IPS-18a (cell line): ENCODE measurements at regions not wholly inside any gene's neighbourhood (a gene's known extent, or its start where the extent isn't known, plus 50 kb on each side); places are given as distances from the start of the nearest gene placed in this dataset.

ENCODE experiments used
- H3K27ac ChIP-seq: one replicate; pipeline ENCODE4 v1.5.1; 2013; ENCODE audit warnings: low read length
- H3K27me3 ChIP-seq: one replicate; pipeline ENCODE4 v1.6.1; 2013; ENCODE audit warnings: mild to moderate bottlenecking, low read length; ENCODE audit not compliant: control insufficient read depth, insufficient read depth
- H3K36me3 ChIP-seq: one replicate; pipeline ENCODE4 v1.6.1; 2013; ENCODE audit warnings: low read depth, low read length; ENCODE audit not compliant: control insufficient read depth
- H3K4me1 ChIP-seq: one replicate; pipeline ENCODE4 v1.6.1; 2013; ENCODE audit warnings: low read depth, low read length; ENCODE audit not compliant: control insufficient read depth
- H3K4me3 ChIP-seq: one replicate; pipeline ENCODE4 v1.5.1; 2013; ENCODE audit warnings: low read length
- H3K9ac ChIP-seq: one replicate; pipeline ENCODE4 v1.6.1; 2013; ENCODE audit warnings: mild to moderate bottlenecking, low read length, moderate library complexity
- H3K9me3 ChIP-seq: one replicate; pipeline ENCODE4 v1.6.1; 2013; ENCODE audit warnings: low read depth, low read length; ENCODE audit not compliant: control insufficient read depth

- H3K9me3 ChIP-seq: no peaks in the 10 kb centered on the region
- no peak overlapping the region for H3K4me3 ChIP-seq
- H3K4me1 ChIP-seq: peaks cover 17% of the 10 kb centered on the region
- H3K27ac ChIP-seq: no peak overlapping the region
- H3K36me3 ChIP-seq: no peaks in the 10 kb centered on the region
- no peaks in the 10 kb centered on the region for H3K27me3 ChIP-seq
- H3K9ac ChIP-seq: no peak overlapping the region
These were observed 153.9 kb upstream of the NDUFV2 start for GRCh38 chr18:8948471-8949149.

GRCh38 chr18:8949206-8949605 is 153.3 kb upstream of the NDUFV2 start:
- Histone ChIP-seq H3K27ac (no peak overlapping the region), H3K9ac (no peak overlapping the region), H3K27me3 (no peaks in the 10 kb centered on the region), H3K4me3 (no peak overlapping the region), H3K36me3 (no peaks in the 10 kb centered on the region), H3K9me3 (no peaks in the 10 kb centered on the region), H3K4me1 (peaks cover 17% of the 10 kb centered on the region)

- H3K27ac ChIP-seq: no peak overlapping the region
- H3K9ac ChIP-seq: no peak overlapping the region
- H3K9me3 ChIP-seq: no peaks in the 10 kb centered on the region
- H3K36me3 ChIP-seq: no peaks in the 10 kb centered on the region
- H3K4me1 ChIP-seq: peaks cover 22% of the 10 kb centered on the region
- no peaks in the 10 kb centered on the region for H3K27me3 ChIP-seq
- H3K4me3 ChIP-seq: no peak overlapping the region
These were observed 151.0 kb upstream of the NDUFV2 start for GRCh38 chr18:8951491-8951890.

GRCh38 chr18:8952174-8952573 is 150.3 kb upstream of the NDUFV2 start:
- H3K4me1 ChIP-seq: peaks cover 27% of the 10 kb centered on the region

GRCh38 chr18:8952769-8953760 is 149.4 kb upstream of the NDUFV2 start:
- Histone ChIP-seq H3K27ac (no peak overlapping the region), H3K9me3 (no peaks in the 10 kb centered on the region), H3K9ac (no peak overlapping the region)

More at GRCh38 chr18:8952174-8952573, 150.3 kb upstream of the NDUFV2 start:
- no peaks in the 10 kb centered on the region for H3K9me3 ChIP-seq
- no peak overlapping the region for H3K4me3 ChIP-seq
- no peaks in the 10 kb centered on the region for H3K36me3 ChIP-seq
- no peak overlapping the region for H3K27ac ChIP-seq
- H3K27me3 ChIP-seq: no peaks in the 10 kb centered on the region
- no peak overlapping the region for H3K9ac ChIP-seq

GRCh38 chr18:8957731-8958130 is 144.8 kb upstream of the NDUFV2 start:
- Histone ChIP-seq H3K9ac (no peak overlapping the region), H3K36me3 (no peaks in the 10 kb centered on the region), H3K4me3 (no peak overlapping the region), H3K27me3 (no peaks in the 10 kb centered on the region), H3K27ac (no peak overlapping the region), H3K9me3 (no peaks in the 10 kb centered on the region), H3K4me1 (peaks cover 26% of the 10 kb centered on the region)

More at GRCh38 chr18:8952769-8953760, 149.4 kb upstream of the NDUFV2 start:
- peaks cover 21% of the 10 kb centered on the region for H3K4me1 ChIP-seq
- H3K27me3 ChIP-seq: no peaks in the 10 kb centered on the region
- no peaks in the 10 kb centered on the region for H3K36me3 ChIP-seq
- no peak overlapping the region for H3K4me3 ChIP-seq

- H3K36me3 ChIP-seq: no peaks in the 10 kb centered on the region
- H3K9me3 ChIP-seq: no peaks in the 10 kb centered on the region
- H3K9ac ChIP-seq: no peak overlapping the region
- peaks cover 26% of the 10 kb centered on the region for H3K4me1 ChIP-seq
- H3K27ac ChIP-seq: no peak overlapping the region
- H3K4me3 ChIP-seq: no peak overlapping the region
- H3K27me3 ChIP-seq: no peaks in the 10 kb centered on the region
These were observed 143.8 kb upstream of the NDUFV2 start for GRCh38 chr18:8958660-8959059.

GRCh38 chr18:8959551-8960135 is 142.9 kb upstream of the NDUFV2 start:
- H3K4me1 ChIP-seq: peaks cover 26% of the 10 kb centered on the region
- no peaks in the 10 kb centered on the region for H3K9me3 ChIP-seq
- no peak overlapping the region for H3K9ac ChIP-seq
- H3K36me3 ChIP-seq: no peaks in the 10 kb centered on the region
- H3K27ac ChIP-seq: no peak overlapping the region
- H3K4me3 ChIP-seq: no peak overlapping the region
- no peaks in the 10 kb centered on the region for H3K27me3 ChIP-seq

GRCh38 chr18:8960740-8961657 is 141.5 kb upstream of the NDUFV2 start:
- H3K27ac ChIP-seq: no peak overlapping the region
- no peaks in the 10 kb centered on the region for H3K36me3 ChIP-seq
- peaks cover 25% of the 10 kb centered on the region for H3K4me1 ChIP-seq
- no peak overlapping the region for H3K9ac ChIP-seq
- no peaks in the 10 kb centered on the region for H3K27me3 ChIP-seq
- no peaks in the 10 kb centered on the region for H3K9me3 ChIP-seq
- H3K4me3 ChIP-seq: no peak overlapping the region

GRCh38 chr18:8962192-8962779 is 140.2 kb upstream of the NDUFV2 start:
- Histone ChIP-seq H3K9me3 (no peaks in the 10 kb centered on the region), H3K4me1 (peaks cover 16% of the 10 kb centered on the region), H3K4me3 (no peak overlapping the region), H3K36me3 (no peaks in the 10 kb centered on the region), H3K9ac (no peak overlapping the region), H3K27me3 (no peaks in the 10 kb centered on the region), H3K27ac (no peak overlapping the region)
